ENCODE measurements at regions not wholly inside any gene's neighbourhood (a gene's known extent, or its start where the extent isn't known, plus 50 kb on each side); places are given as distances from the start of the nearest gene placed in this dataset.
A peak's percentile ranks its signal among the peaks of the same experiment; 100 is the strongest.
"Not testable (repeated sequence)": the region's sequence is repeated elsewhere in the genome, so short reads cannot be mapped to it uniquely, and the experiment has no call there.

DNA sequence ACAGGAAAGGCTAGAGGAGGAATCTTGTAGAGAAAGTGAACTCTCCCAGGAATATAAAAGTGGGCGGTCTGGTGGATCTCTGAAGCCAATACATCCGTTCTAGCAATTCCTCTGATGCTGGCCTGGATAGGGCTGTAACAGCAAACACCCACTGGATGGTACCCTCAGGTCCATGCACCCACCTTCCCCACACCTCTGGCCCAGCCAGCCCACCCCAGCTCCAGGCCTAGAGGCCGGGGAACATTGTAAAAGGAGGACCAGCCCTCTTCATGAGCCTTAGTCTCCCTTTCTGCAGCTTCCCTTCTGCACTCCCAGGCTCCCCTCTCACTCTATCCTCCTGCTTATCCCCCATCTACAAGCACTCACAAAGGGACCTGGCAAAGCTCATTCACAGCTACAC, 443.9 kb downstream of the BUD13 start:
- DNase-seq, result no peak

DNA sequence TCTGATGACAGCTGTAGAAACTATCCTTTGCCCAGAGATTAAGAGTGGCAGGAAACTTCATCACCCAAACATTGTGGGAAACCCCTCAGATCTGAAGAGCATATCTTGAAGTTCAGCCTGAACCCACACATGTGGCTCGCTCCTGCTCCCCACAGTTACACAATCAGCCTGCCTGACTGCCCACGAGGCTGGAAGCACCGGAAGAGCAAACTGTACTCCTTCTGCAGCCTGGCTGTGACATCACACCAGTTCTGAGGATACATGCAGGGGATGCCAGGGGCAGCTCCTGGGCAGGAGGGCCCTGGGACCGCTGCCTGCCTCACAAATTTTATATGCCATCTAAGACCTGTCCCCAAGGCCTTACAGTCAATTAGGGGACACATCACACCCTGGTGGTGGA, 444.4 kb downstream of the BUD13 start:
- DNase-seq, result no peak

- no peak for DNase-seq
These were observed 446.6 kb downstream of the BUD13 start for GRCh38 chr11:116326146-116326545.

DNA sequence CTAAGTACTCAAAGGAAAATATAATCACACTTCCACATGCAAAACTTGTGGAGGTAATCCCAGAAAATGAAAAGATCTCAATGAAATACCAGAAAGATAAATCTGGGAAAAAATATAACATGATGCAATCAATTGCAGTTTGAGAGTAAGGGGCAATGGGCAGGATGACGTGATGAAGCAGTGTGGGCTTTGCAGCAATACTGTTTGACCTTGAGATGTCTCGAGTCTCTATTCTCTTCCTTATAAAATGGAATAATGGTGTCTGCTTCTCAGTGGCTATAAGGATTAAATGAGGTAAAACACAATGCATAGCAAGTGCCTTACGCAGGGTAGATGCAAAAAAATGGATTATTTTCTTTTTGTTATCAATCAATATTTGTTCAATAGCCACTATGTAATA, 447.5 kb downstream of the BUD13 start:
- DNase-seq, result no peak

DNA sequence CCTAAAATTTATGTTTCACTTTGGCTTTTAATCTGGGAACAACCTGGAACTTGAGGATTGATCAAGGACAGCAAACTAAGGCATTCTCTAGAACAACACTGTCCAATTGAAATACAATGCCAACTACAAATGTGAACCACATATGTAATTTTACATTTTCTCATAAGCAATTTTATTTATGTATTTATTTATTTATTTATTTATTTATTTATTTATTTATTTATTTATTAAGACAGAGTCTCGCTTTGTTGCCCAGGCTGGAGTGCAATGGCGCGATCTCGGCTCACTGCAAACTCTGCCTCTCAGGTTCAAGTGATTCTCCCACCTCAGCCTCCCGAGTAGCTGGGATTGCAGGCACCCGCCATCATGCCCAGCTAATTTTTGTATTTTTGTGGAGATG, 448.7 kb downstream of the BUD13 start:
- not testable (repeated sequence) for DNase-seq

DNA sequence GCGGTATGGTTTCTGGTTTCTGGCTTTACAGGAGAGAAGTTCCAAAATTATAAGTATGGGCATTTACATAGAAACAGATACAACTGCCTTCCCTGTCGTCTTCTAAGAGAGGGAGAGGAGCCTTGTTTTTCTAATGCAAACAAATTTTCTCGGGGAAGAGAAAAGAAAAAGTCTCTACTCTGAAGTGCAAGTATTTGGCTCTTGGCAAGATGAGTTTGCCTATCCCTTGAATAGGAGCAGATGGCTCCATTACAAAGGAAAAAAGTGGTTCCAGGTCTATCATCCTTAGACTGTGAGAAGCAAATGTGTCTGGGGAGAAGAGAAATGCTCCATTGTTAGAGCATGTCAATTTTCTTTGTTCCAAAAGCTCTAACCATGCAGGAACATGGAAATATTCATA, 455.6 kb downstream of the BUD13 start:
- DNase-seq, result no peak

- DNase-seq, result no peak
These were observed 458.8 kb downstream of the BUD13 start for GRCh38 chr11:116314006-116314405.

DNA sequence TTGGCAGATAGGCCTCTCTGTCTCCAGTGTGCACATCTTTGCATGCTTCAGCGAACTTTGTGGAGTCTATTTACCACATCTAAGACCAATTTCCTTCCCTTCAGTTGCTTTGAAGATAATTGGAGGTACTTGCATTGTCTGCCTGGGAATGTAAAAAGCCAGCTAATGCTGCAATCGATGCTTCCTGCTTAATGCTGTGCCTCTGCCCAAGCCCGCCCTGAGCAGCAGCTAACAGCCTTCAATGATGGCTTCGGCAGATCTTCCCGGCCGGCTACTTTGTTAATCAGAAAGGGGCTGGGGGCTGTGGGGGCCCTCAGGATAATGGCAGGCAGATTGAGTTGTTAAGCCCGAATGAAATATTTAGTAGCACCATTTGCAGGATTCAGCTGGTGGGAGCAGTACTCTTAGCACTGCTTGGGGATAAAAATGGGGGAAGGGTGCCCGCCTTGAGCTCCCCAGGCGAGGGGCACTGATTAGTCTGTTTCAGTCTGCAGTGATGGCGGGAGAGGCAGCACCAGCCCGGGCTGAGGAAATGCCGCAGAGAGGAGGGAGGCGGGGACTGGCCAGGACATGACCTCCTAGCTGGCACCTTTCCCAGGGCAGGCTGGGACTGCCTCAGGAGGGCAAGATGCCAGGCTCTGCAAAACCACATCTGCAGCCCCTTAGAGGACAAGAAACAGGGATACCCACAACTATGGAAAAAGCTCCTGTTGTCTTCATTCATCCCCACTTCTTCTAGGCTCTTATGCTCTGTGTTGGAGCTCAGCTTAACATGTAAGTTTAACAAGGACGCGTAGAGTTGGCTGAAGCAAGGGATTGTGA, 460.0 kb downstream of the BUD13 start:
- peak; percentile 74 for DNase-seq

GRCh38 chr11:116311206-116311605, 461.6 kb downstream of the BUD13 start:
- peak; percentile 86 for DNase-seq

GRCh38 chr11:116310698-116311097, 462.1 kb downstream of the BUD13 start:
- no peak for DNase-seq

- DNase-seq, result no peak
These were observed 462.6 kb downstream of the BUD13 start for GRCh38 chr11:116310226-116310625.

- no peak for DNase-seq
These were observed 463.3 kb downstream of the BUD13 start for GRCh38 chr11:116309446-116309845.

- DNase-seq, result no peak
These were observed 470.0 kb downstream of the BUD13 start for GRCh38 chr11:116302756-116303155.

GRCh38 chr11:116301141-116301540, 471.6 kb downstream of the BUD13 start:
- no peak for DNase-seq

GRCh38 chr11:116300232-116300631, 472.6 kb downstream of the BUD13 start:
- peak; percentile 65 for DNase-seq

DNA sequence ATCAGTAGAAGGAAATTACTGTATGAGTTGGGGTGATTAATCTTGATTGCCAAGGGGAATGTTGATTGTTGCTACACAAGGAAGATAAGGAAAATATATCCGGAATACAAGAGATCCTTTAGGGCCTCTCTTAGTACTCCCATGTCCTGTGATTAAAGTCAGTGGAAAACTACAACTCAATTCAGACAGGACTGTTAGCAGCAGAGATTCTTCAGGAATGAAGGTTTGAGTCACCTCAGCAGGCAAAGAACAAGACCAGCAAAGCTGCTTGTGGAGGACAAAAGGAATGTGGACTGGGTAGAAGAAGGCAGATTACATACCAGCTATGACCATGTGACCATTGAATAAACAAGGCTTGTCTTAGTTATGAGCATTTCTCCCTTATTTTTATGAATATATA, 478.2 kb downstream of the BUD13 start:
- DNase-seq, result no peak

DNA sequence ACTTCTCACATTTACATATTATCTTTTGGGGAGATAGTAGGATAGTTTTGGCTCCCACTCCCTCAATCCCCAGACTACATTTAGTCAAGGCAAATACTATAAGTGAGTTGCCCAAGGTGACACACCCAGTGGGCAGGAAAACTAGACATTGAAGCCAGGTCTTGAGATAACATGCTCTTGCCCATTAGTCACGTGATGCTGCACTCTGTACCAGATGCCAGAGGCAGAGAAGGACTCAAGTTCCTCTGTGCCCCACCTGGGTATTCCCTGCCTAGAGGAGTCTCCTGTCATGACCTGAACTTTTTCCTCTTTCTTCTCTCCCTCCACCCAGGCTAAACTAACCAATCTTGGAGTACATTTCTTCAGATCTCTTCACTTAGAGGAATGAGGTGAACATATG, 484.9 kb downstream of the BUD13 start:
- DNase-seq, result no peak

DNA sequence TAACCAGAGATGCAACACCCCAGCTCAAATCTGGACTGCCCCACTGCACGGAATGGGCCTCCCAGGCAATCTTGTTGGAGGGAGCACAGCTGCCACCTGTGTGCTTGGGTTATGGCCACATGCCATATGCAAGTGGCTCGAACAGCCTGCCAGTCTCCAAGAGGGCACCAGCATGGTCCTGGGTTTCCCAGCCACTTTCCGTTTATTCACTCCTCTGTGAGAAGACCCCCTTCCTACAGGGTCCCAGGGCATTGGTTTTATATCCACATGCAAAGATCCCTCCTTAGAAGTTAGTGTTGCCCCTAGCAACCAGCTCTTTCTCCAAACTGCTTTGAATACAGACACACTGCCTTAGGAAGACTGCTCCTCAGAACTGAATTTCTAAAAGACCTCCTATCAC, 487.8 kb downstream of the BUD13 start:
- DNase-seq, result no peak

DNA sequence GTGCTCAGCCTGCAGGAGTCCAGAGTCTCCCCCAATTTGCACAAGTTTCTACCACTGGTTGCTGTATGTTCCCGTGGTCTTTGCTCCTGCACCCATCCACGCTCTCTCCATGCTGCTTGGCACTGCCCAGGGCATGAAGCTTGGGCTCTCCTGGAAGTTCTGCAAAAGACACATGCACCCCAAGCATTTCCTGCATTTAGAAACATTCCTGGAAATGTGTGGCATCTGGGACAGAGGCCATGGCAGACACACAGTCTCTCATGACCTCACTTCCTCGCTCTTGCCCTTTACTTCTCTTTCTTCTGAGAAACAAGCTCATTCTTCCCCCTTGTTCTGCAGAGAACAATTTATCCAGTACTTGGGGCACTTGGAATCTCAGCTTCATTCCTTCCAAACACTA, 489.5 kb downstream of the BUD13 start:
- DNase-seq, result no peak

- DNase-seq, result no peak
These were observed 490.3 kb downstream of the BUD13 start for GRCh38 chr11:116282481-116282880.

GRCh38 chr11:116281173-116282160, 491.3 kb downstream of the BUD13 start:
- no peak for DNase-seq

DNA sequence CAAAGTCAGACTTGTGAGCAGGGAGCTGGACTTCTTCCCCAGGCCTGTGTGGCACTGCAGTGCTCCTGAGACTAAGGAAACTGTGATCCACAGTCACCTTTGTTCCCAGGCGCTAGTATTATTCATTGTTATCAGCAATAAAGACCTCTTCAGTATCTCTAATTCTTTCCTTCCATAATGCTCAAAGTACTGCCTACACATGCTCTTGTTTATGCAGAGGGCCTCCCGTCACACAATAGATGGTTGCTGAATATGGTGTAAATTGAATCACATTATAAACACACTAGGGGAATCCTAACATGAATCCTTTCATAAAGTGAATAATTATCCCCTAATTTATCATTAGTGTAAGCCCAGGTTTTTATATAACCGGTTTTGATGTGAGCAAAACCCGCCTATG, 493.3 kb downstream of the BUD13 start:
- DNase-seq, result no peak

GRCh38 chr11:116278076-116278475, 494.7 kb downstream of the BUD13 start:
- DNase-seq, result no peak

All from DMS153 (cell line).